OCI-M1 (cell line): ENCODE measurements at regions not wholly inside any gene's neighbourhood (a gene's known extent, or its start where the extent isn't known, plus 50 kb on each side); places are given as distances from the start of the nearest gene placed in this dataset.

ENCODE experiments used
- DNase-seq: peaks from one replicate; lab custom pipeline; 2025; lab: John Stamatoyannopoulos, UW

DNA sequence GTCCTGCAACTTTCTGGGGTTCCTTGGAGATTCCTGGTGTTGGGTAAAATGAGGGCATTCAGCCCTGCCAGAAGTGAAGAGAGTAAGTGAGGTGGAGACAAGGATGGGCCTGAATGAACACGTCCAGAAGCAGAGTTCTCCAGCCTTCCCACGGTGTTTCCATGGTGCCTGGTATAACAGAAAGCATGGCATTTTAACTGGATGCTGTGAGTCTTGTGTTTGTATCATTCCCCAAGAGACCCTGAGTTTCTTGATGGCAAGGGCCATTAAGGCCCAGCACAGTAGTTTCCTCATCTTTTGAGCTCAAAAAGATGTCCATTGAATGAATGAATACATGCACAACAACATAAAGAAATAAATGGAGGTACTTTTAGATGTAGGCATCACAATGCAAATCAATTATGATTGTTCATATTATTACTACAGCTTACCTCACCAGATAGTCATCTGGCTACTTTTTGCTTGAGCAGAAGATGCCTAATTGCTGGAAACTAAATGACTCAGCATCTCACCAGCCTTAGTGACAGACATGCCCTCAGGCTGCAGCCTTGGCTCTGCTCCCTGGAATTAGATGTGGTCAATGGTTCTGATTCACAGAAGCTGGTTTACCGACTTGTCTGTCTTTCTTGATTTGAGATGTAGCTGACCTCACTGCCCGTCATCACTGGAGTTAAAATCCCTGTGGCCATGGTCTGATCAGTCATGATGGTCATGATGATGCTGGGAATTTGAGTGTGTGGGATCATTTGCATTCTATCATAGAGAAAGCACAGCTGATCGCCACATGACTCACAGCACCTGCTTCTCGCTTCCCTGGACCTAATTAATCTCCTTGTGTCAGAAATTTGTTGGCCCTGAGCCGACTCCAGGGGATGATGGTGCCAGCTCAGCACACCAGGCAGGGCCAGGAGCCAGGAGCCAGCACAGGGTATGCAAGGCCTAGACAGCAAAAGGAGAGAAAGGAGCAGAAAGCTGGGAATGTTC lies 83.9 kb downstream of the CXCL12 start:
- no peak for DNase-seq

GRCh38 chr10:44298713-44299112 lies 86.2 kb downstream of the CXCL12 start:
- DNase-seq = no peak

DNA sequence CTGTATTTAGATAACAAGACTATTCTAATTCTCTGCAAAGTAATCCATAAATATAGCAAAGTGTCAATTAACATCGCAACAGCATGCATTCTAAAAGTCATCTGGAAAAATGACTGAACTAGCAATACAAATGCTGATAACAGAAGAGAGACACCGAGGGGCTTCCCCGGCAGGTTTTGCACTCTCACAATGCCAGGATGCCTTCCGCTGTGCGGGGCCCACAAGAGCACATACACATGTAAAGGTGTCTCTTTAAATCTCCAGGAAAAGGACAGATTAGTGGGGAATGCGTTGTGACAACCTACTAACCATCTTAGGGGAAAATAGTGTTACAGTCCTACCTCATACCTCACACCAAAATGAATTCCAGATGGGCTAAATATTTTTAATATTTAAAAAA lies 86.9 kb downstream of the CXCL12 start:
- no peak for DNase-seq

DNA sequence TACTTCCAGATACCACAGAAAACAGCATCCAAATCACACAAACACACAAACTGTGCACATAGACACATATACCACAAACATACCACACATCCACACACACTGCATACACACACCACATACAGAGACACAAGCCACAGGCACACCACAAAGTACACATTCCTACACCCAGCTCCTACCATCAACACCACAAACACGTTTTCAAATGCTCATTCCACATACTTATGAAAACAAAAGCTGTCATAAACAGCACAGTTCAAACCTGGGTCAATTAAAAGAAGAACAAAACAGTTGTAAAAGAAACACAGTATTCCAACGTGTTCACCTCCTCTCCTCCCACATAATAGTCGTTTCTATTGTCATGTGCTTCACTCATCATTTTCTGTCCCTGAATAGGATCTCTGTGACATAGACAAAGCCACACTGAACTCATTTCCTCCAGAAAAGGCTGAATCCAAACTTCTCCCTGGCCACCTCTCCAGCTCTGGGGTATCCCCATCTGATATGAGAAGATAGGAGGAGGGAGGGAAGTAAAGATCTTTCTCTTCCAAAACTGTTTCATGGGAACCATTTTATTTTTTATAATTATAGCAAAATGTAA lies 89.2 kb downstream of the CXCL12 start:
- no peak for DNase-seq

DNA sequence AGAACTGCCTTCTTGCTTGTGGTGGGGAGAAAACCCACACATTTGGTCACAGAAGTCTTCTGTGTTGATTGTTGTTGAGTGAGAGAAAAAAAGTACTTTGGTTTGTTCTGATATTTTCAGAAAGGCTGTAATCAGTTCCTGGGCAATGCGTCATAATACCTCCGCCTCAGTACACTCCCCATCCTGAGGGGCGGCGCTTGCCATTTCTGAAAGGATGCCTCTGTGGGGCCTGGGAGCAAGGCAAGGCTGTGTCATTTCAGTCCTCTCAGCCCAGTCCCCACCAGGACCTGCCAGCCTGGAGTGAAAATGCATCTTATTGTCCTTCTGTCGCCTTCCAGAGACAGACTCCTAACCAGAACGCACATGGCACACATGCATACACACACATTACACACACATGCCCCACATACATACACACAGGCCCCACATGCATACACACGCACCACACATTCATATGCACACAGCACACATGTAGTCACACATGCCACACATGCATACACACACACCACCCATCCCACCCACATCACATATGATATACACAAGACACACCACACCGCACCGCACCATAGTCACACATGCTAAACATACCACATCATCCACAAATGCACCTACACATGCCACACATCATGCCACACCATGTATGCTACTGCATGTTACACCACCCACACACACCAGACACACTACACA lies 90.0 kb downstream of the CXCL12 start:
- no peak for DNase-seq

- DNase-seq = no peak
These were observed 91.1 kb downstream of the CXCL12 start for GRCh38 chr10:44293842-44294241.

GRCh38 chr10:44293306-44293778 lies 91.6 kb downstream of the CXCL12 start:
- DNase-seq = no peak

GRCh38 chr10:44292390-44293002 lies 92.4 kb downstream of the CXCL12 start:
- DNase-seq = no peak

- no peak for DNase-seq
These were observed 93.8 kb downstream of the CXCL12 start for GRCh38 chr10:44291091-44291490.

- no peak for DNase-seq
These were observed 95.8 kb downstream of the CXCL12 start for GRCh38 chr10:44289125-44289524.

- no peak for DNase-seq
These were observed 97.5 kb downstream of the CXCL12 start for GRCh38 chr10:44287408-44287807.

- DNase-seq = no peak
These were observed 100.5 kb downstream of the CXCL12 start for GRCh38 chr10:44284198-44285084.

GRCh38 chr10:44282626-44283300 lies 102.1 kb downstream of the CXCL12 start:
- no peak for DNase-seq

DNA sequence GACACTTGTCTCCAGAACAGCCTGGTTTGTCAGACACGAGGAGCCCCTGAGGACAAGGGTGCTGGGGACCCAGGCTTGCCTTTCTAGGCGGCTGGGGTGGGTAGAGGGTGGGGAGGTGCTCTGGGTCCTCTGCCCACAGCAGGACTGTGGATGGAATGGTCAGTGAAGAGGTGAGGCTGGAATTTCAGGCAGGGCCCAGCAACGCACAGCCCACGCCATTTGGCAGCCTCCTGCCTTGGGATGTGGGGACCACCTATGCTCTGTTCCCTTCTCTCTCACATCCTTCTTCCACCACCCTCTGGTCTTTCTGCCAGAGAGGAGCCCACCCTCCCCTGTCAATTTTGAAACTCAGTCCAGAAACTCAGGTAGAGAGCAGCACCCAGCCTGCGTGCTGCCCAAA lies 103.2 kb downstream of the CXCL12 start:
- no peak for DNase-seq

DNA sequence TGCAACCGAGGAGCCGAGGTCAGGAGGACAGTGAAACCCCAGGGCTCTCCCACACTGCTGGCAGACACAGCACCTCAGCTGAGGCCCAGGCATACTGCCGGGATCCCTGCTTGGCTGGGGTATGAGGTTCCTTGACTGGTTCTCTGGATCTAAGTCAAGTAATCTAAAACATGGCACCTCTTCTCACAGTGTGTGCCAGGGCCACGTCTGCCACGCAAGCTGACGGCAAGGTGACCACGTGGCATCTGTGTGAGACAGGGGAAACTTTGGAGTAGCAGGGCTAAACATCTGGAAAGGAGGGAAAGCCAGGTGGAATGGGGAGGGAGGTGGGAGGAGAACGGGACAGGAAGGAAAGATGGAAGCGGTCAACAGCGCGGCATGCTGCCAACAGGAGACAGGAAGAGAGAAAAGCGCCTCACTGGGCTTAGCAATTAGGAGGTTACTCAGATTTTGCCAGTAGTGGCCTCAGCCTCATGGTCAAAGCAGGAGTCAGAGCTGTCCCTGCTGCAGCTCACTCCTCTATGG lies 103.7 kb downstream of the CXCL12 start:
- DNase-seq = no peak

DNA sequence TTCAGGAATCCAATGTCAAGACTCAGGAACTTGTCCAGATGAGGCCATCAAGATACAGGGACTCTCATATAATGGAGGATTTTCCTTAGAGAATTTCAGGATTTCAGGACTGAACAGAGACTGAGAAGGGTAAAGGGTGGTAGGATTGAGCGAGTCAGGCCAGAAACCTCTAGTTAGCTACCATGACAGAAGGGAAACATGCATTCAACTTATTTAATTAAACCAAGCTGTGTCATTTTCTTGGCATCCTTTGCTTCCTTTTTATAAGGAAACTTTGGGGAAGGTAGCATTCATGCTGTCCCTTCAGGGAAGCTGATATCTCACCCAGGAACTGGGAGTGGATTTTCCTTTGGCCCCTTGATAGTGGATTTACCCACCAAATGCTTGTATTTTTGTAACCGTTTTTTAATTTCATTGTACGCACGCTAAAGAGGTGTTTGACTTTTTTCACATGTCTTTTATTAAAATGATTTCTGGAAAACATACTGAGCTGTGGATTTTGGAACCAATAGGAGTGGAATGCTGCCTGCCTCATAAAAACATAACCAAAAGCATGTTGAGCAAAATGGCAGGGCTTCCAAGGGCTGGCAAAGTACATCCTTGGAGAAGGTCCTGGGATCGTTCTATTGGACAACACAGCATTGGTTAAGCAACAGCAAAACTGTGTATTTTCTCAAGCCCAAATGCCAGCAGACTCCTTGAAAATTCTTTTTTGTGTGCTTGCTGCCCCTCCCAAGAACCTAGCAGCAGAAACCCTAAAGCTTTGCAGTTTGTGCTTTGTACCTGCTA lies 104.5 kb downstream of the CXCL12 start:
- no peak for DNase-seq

DNA sequence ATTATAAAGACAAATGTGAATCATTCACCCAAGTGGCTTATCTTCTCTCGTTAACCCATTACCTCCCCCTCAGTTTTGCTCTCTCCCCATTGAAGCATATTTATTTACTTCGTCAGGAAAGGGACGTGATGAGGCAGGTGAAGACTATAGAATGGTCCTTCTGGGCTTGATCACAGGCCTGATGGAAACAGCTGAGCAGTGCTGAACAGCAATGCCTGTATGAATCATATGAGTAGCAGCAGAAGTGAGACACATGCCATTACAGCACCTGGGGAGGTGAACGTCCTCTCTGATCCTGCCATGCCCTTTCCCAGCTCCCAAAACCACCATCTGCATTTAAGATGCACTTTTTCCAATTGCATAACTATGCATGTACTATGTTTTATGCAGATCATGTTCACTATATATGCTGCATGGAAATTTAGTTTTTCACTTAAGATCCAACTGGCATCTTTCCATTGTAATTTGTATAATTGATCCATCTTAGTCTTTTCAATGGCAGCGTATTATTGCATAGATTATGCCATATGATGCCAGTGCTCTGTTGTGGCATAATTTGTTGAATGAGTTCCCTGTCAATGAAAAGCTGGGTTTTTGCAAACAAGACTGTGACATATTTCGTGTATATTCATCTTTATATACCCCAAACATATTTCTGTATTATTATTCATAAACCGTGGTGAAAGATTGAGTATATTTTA lies 105.3 kb downstream of the CXCL12 start:
- DNase-seq = no peak

DNA sequence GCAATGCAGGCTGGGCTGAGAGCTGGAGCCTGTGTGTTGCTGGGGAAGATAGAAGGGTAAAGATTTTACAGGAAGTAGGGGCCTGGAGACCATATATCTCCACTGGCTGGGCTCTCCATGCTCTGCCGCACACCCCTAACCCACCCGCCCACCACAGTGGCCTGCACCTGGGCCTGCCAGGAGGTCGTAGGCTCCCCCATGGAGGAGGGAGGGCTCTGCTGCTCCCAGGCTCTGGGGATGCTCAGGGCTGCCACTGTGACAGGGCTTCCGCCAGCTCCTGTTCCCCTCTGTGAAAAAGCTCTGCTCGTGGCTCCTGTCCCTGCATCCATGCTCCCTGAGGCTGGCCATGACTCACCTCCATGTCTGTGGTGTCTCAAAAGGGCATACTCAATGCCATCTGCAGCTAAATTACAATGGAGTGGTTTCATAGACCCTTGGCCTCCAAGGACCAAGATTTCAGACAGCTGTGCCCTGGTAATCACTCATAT lies 106.0 kb downstream of the CXCL12 start:
- DNase-seq = no peak
